Esophagus muscularis mucosa (tissue), 4 donors: ENCODE measurements at regions not wholly inside any gene's neighbourhood (a gene's known extent, or its start where the extent isn't known, plus 50 kb on each side); places are given as distances from the start of the nearest gene placed in this dataset.

ENCODE experiments used
- DNase-seq: peaks from one replicate; pipeline ENCODE4 v3.0.0-alpha.2; 2017; ENCODE audit errors: extremely low spot score
- H3K27ac ChIP-seq, 4 donors: fragments of 200-600 bp; sonication (generic); replicated peaks in 1 of 4; 1 replicate in 3 of 4; 2 replicates in 1 of 4; pipeline ENCODE4 v1.5.1; 2016 to 2019; ENCODE audit warnings: mild to moderate bottlenecking in 1 of 4
- H3K27me3 ChIP-seq, 4 donors: fragments of 200-600 bp; sonication (generic); one replicate each; pipeline versions ENCODE4 v1.5.1 to v1.6.0; 2016 to 2019
- H3K36me3 ChIP-seq, 4 donors: fragments of 200-600 bp; sonication (generic); one replicate each; pipeline ENCODE4 v1.5.1; 2016 to 2019
- H3K4me1 ChIP-seq, 4 donors: fragments of 200-600 bp; sonication (generic); one replicate each; pipeline ENCODE4 v1.5.1; 2016 to 2019
- H3K4me3 ChIP-seq, 4 donors: fragments of 200-600 bp; sonication (generic); 1 replicate in 2 of 4; 2 replicates in 2 of 4; pipeline ENCODE4 v1.5.1; 2016 to 2019; ENCODE audit warnings: mild to moderate bottlenecking in 4 of 4, moderate library complexity in 1 of 4
- H3K9me3 ChIP-seq, 4 donors: fragments of 200-600 bp; sonication (generic); 1 replicate in 3 of 4; 2 replicates in 1 of 4; pipeline ENCODE4 v1.5.1; 2016 to 2019
- EP300 ChIP-seq: sonication (generic); formaldehyde crosslinking; IDR thresholded peaks from one replicate; pipeline ENCODE4 v1.6.1; 2017; ENCODE audit warnings: antibody characterized with exemption
- POLR2A ChIP-seq: fragments of 450-650 bp; IDR thresholded peaks from one replicate; pipeline ENCODE4 v1.6.1; 2017; ENCODE audit warnings: antibody characterized with exemption, moderate library complexity, mild to moderate bottlenecking, low read depth
- POLR2AphosphoS5 ChIP-seq, 2 donors: sonication (generic); formaldehyde crosslinking; IDR thresholded peaks; one replicate each; pipeline ENCODE4 v1.6.1; 2017; ENCODE audit warnings: antibody characterized with exemption in 2 of 2
- WGBS: methylation state at CpG from one replicate; pipeline ENCODE4 v1.1.5; 2018; 5-methylcytosine and 5-hydroxymethylcytosine counted together
- intact Hi-C: fragments of 100-400 bp; cut with DNase I; formaldehyde crosslinking; loops from one replicate; pipeline ENCODE4 v1.15.1; 2023
- TF ChIP-seq, protein P1 (sequence below), 3 experiments: fragments of 200-600 bp in 2 of 3; fragments of 450-650 bp in 1 of 3; sonication (generic) in 2 of 3; IDR thresholded peaks; one replicate each; pipeline ENCODE4 v1.5.1; 2017 to 2019; ENCODE audit warnings: antibody characterized with exemption in 3 of 3, mild to moderate bottlenecking in 2 of 3, moderate library complexity in 1 of 3

GRCh38 chr1:232682248-232682647 lies 52.3 kb upstream of the SIPA1L2 start:
- Histone ChIP-seq H3K27me3 (no peaks in the 10 kb centered on the region), H3K9me3 (no peaks in the 10 kb centered on the region), H3K4me1 (peaks cover 0 to 28% (median 16%) of the 10 kb centered on the region in 4 donors), H3K36me3 (no peaks in the 10 kb centered on the region), H3K4me3 (no peak overlapping the region), H3K27ac (no peak overlapping the region)
- 82% methylated on average over 4 of the region's 4 CpGs for WGBS
- no peak for DNase-seq
- no peak for TF ChIP-seq POLR2AphosphoS5 (IDR thresholded peaks at IDR 0.05)
- TF ChIP-seq, protein P1, sequence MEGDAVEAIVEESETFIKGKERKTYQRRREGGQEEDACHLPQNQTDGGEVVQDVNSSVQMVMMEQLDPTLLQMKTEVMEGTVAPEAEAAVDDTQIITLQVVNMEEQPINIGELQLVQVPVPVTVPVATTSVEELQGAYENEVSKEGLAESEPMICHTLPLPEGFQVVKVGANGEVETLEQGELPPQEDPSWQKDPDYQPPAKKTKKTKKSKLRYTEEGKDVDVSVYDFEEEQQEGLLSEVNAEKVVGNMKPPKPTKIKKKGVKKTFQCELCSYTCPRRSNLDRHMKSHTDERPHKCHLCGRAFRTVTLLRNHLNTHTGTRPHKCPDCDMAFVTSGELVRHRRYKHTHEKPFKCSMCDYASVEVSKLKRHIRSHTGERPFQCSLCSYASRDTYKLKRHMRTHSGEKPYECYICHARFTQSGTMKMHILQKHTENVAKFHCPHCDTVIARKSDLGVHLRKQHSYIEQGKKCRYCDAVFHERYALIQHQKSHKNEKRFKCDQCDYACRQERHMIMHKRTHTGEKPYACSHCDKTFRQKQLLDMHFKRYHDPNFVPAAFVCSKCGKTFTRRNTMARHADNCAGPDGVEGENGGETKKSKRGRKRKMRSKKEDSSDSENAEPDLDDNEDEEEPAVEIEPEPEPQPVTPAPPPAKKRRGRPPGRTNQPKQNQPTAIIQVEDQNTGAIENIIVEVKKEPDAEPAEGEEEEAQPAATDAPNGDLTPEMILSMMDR (IDR thresholded peaks at IDR 0.05), result no peak
- no peak for TF ChIP-seq POLR2A
- no peak for TF ChIP-seq EP300
- intact Hi-C loops, result no loop called here

DNA sequence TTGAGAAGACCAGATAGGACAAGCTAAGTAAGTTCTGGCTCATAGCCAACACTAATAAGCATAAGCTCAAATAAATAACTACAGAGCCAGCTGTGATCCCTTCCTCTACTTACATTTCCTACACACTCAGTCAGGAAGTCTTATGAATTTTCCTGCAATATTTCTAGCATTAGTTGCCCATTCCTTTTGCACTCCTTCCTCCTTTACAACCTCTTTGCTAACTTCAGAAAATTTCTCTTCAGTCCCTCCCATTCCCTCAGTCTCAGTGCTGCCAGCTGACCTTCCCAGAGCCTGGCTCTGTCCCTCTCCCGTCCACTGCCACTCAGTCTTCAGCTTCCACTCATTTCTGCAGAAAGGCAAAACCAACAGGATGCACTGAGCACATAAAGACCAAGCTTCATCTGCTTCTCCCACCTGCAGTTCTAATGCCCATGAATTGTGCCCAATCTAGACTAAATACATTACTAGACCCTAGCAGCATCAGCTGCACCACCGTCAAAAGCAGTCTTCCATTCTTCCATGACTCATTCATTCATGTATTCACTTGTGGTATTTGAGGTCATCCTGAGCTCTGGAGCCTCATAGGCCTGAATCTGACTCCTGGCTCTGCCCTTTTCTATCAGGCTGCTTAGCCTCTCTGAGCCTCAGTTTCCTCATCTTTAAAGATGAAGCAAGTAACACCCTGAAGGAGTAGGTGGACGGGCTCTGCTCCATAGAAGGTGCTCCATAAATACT lies 54.6 kb upstream of the SIPA1L2 start:
- peaks cover 0 to 20% (median 14%) of the 10 kb centered on the region in 4 donors for H3K4me1 ChIP-seq
- H3K27ac ChIP-seq, result no peak overlapping the region
- intact Hi-C loops, result no loop called here
- H3K36me3 ChIP-seq, result no peaks in the 10 kb centered on the region
- TF ChIP-seq EP300 (no peak), POLR2AphosphoS5 (IDR thresholded peaks at IDR 0.05) (no peak), POLR2A (no peak)
- TF ChIP-seq, protein P1 (IDR thresholded peaks at IDR 0.05), result no peak
- no peaks in the 10 kb centered on the region for H3K27me3 ChIP-seq
- H3K4me3 ChIP-seq, result no peak overlapping the region
- H3K9me3 ChIP-seq, result no peaks in the 10 kb centered on the region
- DNase-seq, result no peak
- WGBS, result 88% methylated on average over 3 of the region's 3 CpGs

GRCh38 chr1:232686346-232686745 lies 56.4 kb upstream of the SIPA1L2 start:
- no peak for DNase-seq
- no peaks in the 10 kb centered on the region for H3K36me3 ChIP-seq
- H3K4me3 ChIP-seq, result no peak overlapping the region
- 87% methylated on average over 4 of the region's 4 CpGs for WGBS
- H3K27ac ChIP-seq, result no peak overlapping the region
- peaks cover 0 to 20% (median 14%) of the 10 kb centered on the region in 4 donors for H3K4me1 ChIP-seq
- H3K9me3 ChIP-seq, result no peaks in the 10 kb centered on the region
- intact Hi-C loops, result no loop called here
- H3K27me3 ChIP-seq, result no peaks in the 10 kb centered on the region
- TF ChIP-seq, protein P1 (IDR thresholded peaks at IDR 0.05), result no peak
- no peak for TF ChIP-seq EP300
- TF ChIP-seq POLR2A, result no peak
- TF ChIP-seq POLR2AphosphoS5 (IDR thresholded peaks at IDR 0.05), result no peak

DNA sequence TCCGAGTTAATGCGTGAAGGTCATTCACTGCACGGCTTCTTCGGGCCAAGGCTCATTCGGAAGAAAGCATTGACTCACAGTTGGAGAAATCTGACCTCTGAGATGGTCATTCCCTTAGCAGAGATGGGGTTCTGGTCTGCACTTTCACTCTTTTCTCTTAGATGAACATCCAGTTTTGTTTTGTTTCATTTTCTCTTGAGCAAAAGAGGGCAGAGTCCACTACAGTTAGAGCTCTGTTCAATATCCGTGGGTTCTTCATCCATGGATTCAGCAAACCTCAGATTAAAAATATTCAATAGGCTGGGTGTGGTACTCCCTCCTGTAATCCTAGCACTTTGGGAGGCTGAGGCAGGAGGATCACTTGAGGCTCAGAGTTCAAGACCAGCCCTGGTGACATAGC lies 57.4 kb upstream of the SIPA1L2 start:
- Histone ChIP-seq H3K36me3 (no peaks in the 10 kb centered on the region), H3K9me3 (no peaks in the 10 kb centered on the region), H3K4me1 (peaks cover 0 to 20% (median 14%) of the 10 kb centered on the region in 4 donors), H3K27me3 (no peaks in the 10 kb centered on the region), H3K4me3 (no peak overlapping the region), H3K27ac (no peak overlapping the region)
- intact Hi-C loops, result no loop called here
- TF ChIP-seq, protein P1 (IDR thresholded peaks at IDR 0.05), result no peak
- TF ChIP-seq EP300 (no peak), POLR2AphosphoS5 (IDR thresholded peaks at IDR 0.05) (no peak), POLR2A (no peak)
- DNase-seq, result no peak
- WGBS, result 93% methylated on average over 6 of the region's 6 CpGs

DNA sequence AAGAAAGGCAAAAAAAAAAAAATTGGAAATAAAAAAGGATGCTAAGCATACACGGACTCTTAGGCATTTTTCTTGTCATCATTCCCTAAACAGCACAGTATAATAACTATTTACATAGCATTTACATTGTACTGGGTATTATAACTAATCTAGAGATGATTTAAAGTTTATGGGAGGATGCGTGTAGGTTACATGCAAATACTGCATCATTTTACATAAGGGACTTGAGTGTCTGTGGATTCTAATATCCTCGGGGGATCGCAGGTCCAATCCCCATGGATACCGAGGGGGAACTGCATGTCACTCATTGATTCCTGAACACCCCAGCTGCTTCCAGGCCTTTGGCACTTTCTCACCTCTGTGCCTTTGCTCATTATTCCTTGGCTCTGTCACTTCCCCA lies 57.8 kb upstream of the SIPA1L2 start:
- Histone ChIP-seq H3K4me3 (no peak overlapping the region), H3K27me3 (no peaks in the 10 kb centered on the region), H3K9me3 (no peaks in the 10 kb centered on the region), H3K36me3 (no peaks in the 10 kb centered on the region), H3K27ac (no peak overlapping the region), H3K4me1 (peaks cover 0 to 21% (median 15%) of the 10 kb centered on the region in 4 donors)
- intact Hi-C loops, result no loop called here
- no peak for DNase-seq
- no peak for TF ChIP-seq POLR2AphosphoS5 (IDR thresholded peaks at IDR 0.05)
- TF ChIP-seq, protein P1 (IDR thresholded peaks at IDR 0.05), result no peak
- no peak for TF ChIP-seq POLR2A
- no peak for TF ChIP-seq EP300
- WGBS, result 93% methylated on average over 5 of the region's 5 CpGs
